Endodermal cell (in vitro differentiated cells): ENCODE measurements at regions not wholly inside any gene's neighbourhood (a gene's known extent, or its start where the extent isn't known, plus 50 kb on each side); places are given as distances from the start of the nearest gene placed in this dataset.
A peak's percentile ranks its signal among the peaks of the same experiment; 100 is the strongest.

ENCODE experiments used
- DNase-seq: peaks from one replicate; pipeline ENCODE4 v3.0.0-alpha.2; 2017
- H3K27ac ChIP-seq: 2 replicates; pipeline ENCODE4 v1.5.1; 2013; ENCODE audit warnings: mild to moderate bottlenecking, low read depth, low read length, moderate library complexity
- H3K27me3 ChIP-seq: 2 replicates; pipeline ENCODE4 v1.6.1; 2013; ENCODE audit warnings: mild to moderate bottlenecking, low read length, moderate library complexity; ENCODE audit not compliant: insufficient read depth, control insufficient read depth, poor library complexity, severe bottlenecking
- H3K36me3 ChIP-seq: 2 replicates; pipeline ENCODE4 v1.7.0; 2013; ENCODE audit warnings: mild to moderate bottlenecking, low read length, moderate library complexity; ENCODE audit not compliant: control insufficient read depth, insufficient read depth
- H3K4me1 ChIP-seq: one replicate; pipeline ENCODE4 v1.7.0; 2013; ENCODE audit warnings: low read length; ENCODE audit not compliant: control insufficient read depth, insufficient read depth
- H3K4me3 ChIP-seq: 2 replicates; pipeline ENCODE4 v1.5.1; 2013; ENCODE audit warnings: mild to moderate bottlenecking, low read length, moderate library complexity
- H3K9ac ChIP-seq: 2 replicates; pipeline ENCODE4 v1.6.1; 2013; ENCODE audit warnings: mild to moderate bottlenecking, low read length, moderate library complexity; ENCODE audit not compliant: poor library complexity, severe bottlenecking; ENCODE audit errors: extremely low read depth
- H3K9me3 ChIP-seq: 2 replicates; pipeline ENCODE4 v1.6.1; 2013; ENCODE audit warnings: mild to moderate bottlenecking, low read length, moderate library complexity; ENCODE audit not compliant: control insufficient read depth
- H3K27ac Mint-ChIP-seq: 2 replicates; pipeline ENCODE4 v1.8.0; 2020; ENCODE audit warnings: mixed read lengths
- H3K27me3 Mint-ChIP-seq: 2 replicates; pipeline ENCODE4 v1.8.0; 2021; ENCODE audit warnings: mild to moderate bottlenecking, mixed read lengths; ENCODE audit not compliant: insufficient read depth
- H3K36me3 Mint-ChIP-seq: 2 replicates; pipeline ENCODE4 v1.8.0; 2020; ENCODE audit warnings: low read depth, mixed read lengths
- H3K4me1 Mint-ChIP-seq: 2 replicates; pipeline ENCODE4 v1.8.0; 2020; ENCODE audit warnings: mixed read lengths
- H3K4me3 Mint-ChIP-seq: 2 replicates; pipeline ENCODE4 v1.8.0; 2020; ENCODE audit warnings: mild to moderate bottlenecking, moderate library complexity, mixed read lengths
- H3K9me3 Mint-ChIP-seq: 2 replicates; pipeline ENCODE4 v1.8.0; 2020; ENCODE audit warnings: mild to moderate bottlenecking, mixed read lengths
- CTCF ChIP-seq: fragments of 200-600 bp; sonication (generic); conservative IDR thresholded peaks from 2 replicates; pipeline ENCODE4 v1.5.0; 2021; ENCODE audit warnings: antibody characterized with exemption, mild to moderate bottlenecking
- WGBS, 2 experiments: methylation state at CpG; one replicate each; pipeline versions ENCODE4 v1.1.5 to v1.1.7; 2013; ENCODE audit warnings: missing lambda C conversion rate in 2 of 2, mixed read lengths in 1 of 2; ENCODE audit not compliant: insufficient coverage in 1 of 2, insufficient read length in 1 of 2; 5-methylcytosine and 5-hydroxymethylcytosine counted together

- no peaks in the 10 kb centered on the region for H3K4me1 ChIP-seq
- Mint-ChIP-seq H3K27ac (no peak overlapping the region), H3K27me3 (no peaks in the 10 kb centered on the region), H3K4me1 (peaks cover 4% of the 10 kb centered on the region), H3K36me3 (no peaks in the 10 kb centered on the region), H3K4me3 (no peak overlapping the region), H3K9me3 (no peaks in the 10 kb centered on the region)
- no peaks in the 10 kb centered on the region for H3K27me3 ChIP-seq
- no peak overlapping the region for H3K27ac ChIP-seq
- H3K9me3 ChIP-seq: no peaks in the 10 kb centered on the region
- DNase-seq: no peak
- H3K4me3 ChIP-seq: no peak overlapping the region
- no peaks in the 10 kb centered on the region for H3K36me3 ChIP-seq
- H3K9ac ChIP-seq: no peak overlapping the region
- no peak for TF ChIP-seq CTCF
- WGBS, 2 experiments: 75% methylated on average over 1 of the region's 2 CpGs; no CpG with 5 or more reads in 1 of the 2 experiments
Measured at GRCh38 chr1:100791586-100791985, 72.0 kb downstream of the VCAM1 start.

GRCh38 chr1:100793659-100794058 is 74.1 kb downstream of the VCAM1 start:
- Mint-ChIP-seq H3K9me3 (no peaks in the 10 kb centered on the region), H3K27ac (no peak overlapping the region), H3K27me3 (no peaks in the 10 kb centered on the region), H3K4me3 (no peak overlapping the region), H3K4me1 (peaks cover 4% of the 10 kb centered on the region), H3K36me3 (no peaks in the 10 kb centered on the region)
- Histone ChIP-seq H3K36me3 (no peaks in the 10 kb centered on the region), H3K4me3 (no peak overlapping the region), H3K9ac (no peak overlapping the region), H3K27me3 (no peaks in the 10 kb centered on the region), H3K27ac (no peak overlapping the region), H3K9me3 (no peaks in the 10 kb centered on the region), H3K4me1 (no peaks in the 10 kb centered on the region)
- no peak for DNase-seq
- no peak for TF ChIP-seq CTCF
- WGBS, 2 experiments: 80 to 89% methylated on average over 1 to 3 of the region's 3 CpGs

- DNase-seq: no peak
- no peak overlapping the region for H3K4me3 Mint-ChIP-seq
- Histone ChIP-seq H3K36me3 (no peaks in the 10 kb centered on the region), H3K27me3 (no peaks in the 10 kb centered on the region), H3K4me3 (no peak overlapping the region), H3K27ac (peak overlapping the region; percentile 9), H3K4me1 (no peaks in the 10 kb centered on the region), H3K9ac (no peak overlapping the region), H3K9me3 (peaks cover 11% of the 10 kb centered on the region)
- no peaks in the 10 kb centered on the region for H3K9me3 Mint-ChIP-seq
- no peak for TF ChIP-seq CTCF
- WGBS, 2 experiments: 77 to 79% methylated on average over 4 to 6 of the region's 6 CpGs
- H3K27ac Mint-ChIP-seq: no peak overlapping the region
- no peaks in the 10 kb centered on the region for H3K36me3 Mint-ChIP-seq
- H3K27me3 Mint-ChIP-seq: no peaks in the 10 kb centered on the region
- H3K4me1 Mint-ChIP-seq: peaks cover 4% of the 10 kb centered on the region
Measured at GRCh38 chr1:100794748-100795645, 75.5 kb downstream of the VCAM1 start.
